H9 (cell line): ENCODE measurements at regions not wholly inside any gene's neighbourhood (a gene's known extent, or its start where the extent isn't known, plus 50 kb on each side); places are given as distances from the start of the nearest gene placed in this dataset.

Source experiments
- DNase-seq: peaks from one replicate; pipeline ENCODE4 v3.0.0-alpha.2; 2017
- H2AFZ ChIP-seq: one replicate; pipeline ENCODE4 v1.6.1; 2013; ENCODE audit warnings: mild to moderate bottlenecking, low read length, control low read depth, moderate library complexity
- H2AK5ac ChIP-seq: 2 replicates; pipeline ENCODE4 v1.6.1; 2013; ENCODE audit warnings: low read length, control low read depth, mixed read lengths; ENCODE audit not compliant: insufficient read length
- H2BK120ac ChIP-seq: one replicate; pipeline ENCODE4 v1.6.1; 2013; ENCODE audit warnings: low read depth, mild to moderate bottlenecking, low read length, control low read depth, inconsistent platforms; ENCODE audit not compliant: poor library complexity, severe bottlenecking
- H2BK12ac ChIP-seq: 2 replicates; pipeline ENCODE4 v1.6.1; 2013; ENCODE audit warnings: low read length, control low read depth, mixed read lengths, low read depth; ENCODE audit not compliant: insufficient read length
- H2BK15ac ChIP-seq: 2 replicates; pipeline ENCODE4 v1.6.1; 2013; ENCODE audit warnings: low read depth, low read length, control low read depth
- H2BK20ac ChIP-seq: one replicate; pipeline ENCODE4 v1.6.1; 2013; ENCODE audit warnings: low read depth, mild to moderate bottlenecking, low read length, control low read depth, inconsistent platforms; ENCODE audit not compliant: poor library complexity, severe bottlenecking
- H2BK5ac ChIP-seq: 2 replicates; pipeline ENCODE4 v1.6.1; 2013; ENCODE audit warnings: low read length, control low read depth, mixed read lengths; ENCODE audit not compliant: insufficient read length
- H3K14ac ChIP-seq: 2 replicates; pipeline ENCODE4 v1.6.1; 2013; ENCODE audit warnings: low read length, control low read depth; ENCODE audit not compliant: insufficient read depth
- H3K18ac ChIP-seq: 2 replicates; pipeline ENCODE4 v1.6.1; 2013; ENCODE audit warnings: low read depth, mild to moderate bottlenecking, mixed read lengths, low read length, control low read depth; ENCODE audit not compliant: insufficient read length
- H3K23ac ChIP-seq: 2 replicates; pipeline ENCODE4 v1.6.1; 2013; ENCODE audit warnings: low read length, control low read depth, mixed read lengths, low read depth; ENCODE audit not compliant: insufficient read length
- H3K23me2 ChIP-seq: 2 replicates; pipeline ENCODE4 v1.6.1; 2013; ENCODE audit warnings: low read depth, mild to moderate bottlenecking, mixed read lengths, low read length, control low read depth; ENCODE audit not compliant: insufficient read length, poor library complexity, severe bottlenecking
- H3K27ac ChIP-seq: 2 replicates; pipeline ENCODE4 v1.5.1; 2013; ENCODE audit warnings: low read length, control low read depth, mixed read lengths, low read depth; ENCODE audit not compliant: insufficient read length
- H3K27me3 ChIP-seq: 2 replicates; pipeline ENCODE4 v1.6.1; 2013; ENCODE audit warnings: low read length, control low read depth, inconsistent platforms; ENCODE audit not compliant: insufficient read depth
- H3K4ac ChIP-seq: 2 replicates; pipeline ENCODE4 v1.6.1; 2013; ENCODE audit warnings: low read depth, mild to moderate bottlenecking, control low read depth, inconsistent platforms, low read length, moderate library complexity
- H3K4me1 ChIP-seq: 2 replicates; pipeline ENCODE4 v1.6.1; 2013; ENCODE audit warnings: low read length, control low read depth, inconsistent platforms; ENCODE audit not compliant: insufficient read depth
- H3K4me2 ChIP-seq: 2 replicates; pipeline ENCODE4 v1.6.1; 2013; ENCODE audit warnings: low read length, control low read depth, mixed read lengths; ENCODE audit not compliant: insufficient read length, insufficient read depth
- H3K56ac ChIP-seq: 2 replicates; pipeline ENCODE4 v1.6.1; 2013; ENCODE audit warnings: low read depth, mild to moderate bottlenecking, mixed read lengths, low read length, control low read depth; ENCODE audit not compliant: insufficient read length
- H3K79me1 ChIP-seq: 2 replicates; pipeline ENCODE4 v1.6.1; 2013; ENCODE audit warnings: low read depth, mild to moderate bottlenecking, moderate library complexity, low read length, control low read depth, inconsistent platforms; ENCODE audit not compliant: insufficient read depth, poor library complexity, severe bottlenecking
- H3K79me2 ChIP-seq: 2 replicates; pipeline ENCODE4 v1.6.1; 2013; ENCODE audit warnings: low read length, control low read depth, inconsistent platforms; ENCODE audit not compliant: insufficient read depth
- H3K9ac ChIP-seq: 2 replicates; pipeline ENCODE4 v1.6.1; 2013; ENCODE audit warnings: low read length, control low read depth, mixed read lengths; ENCODE audit not compliant: insufficient read length; ENCODE audit errors: extremely low read depth
- H3K9me3 ChIP-seq: one replicate; pipeline ENCODE4 v1.6.1; 2013; ENCODE audit warnings: low read depth, low read length, inconsistent platforms; ENCODE audit not compliant: control insufficient read depth
- H3T11ph ChIP-seq: one replicate; pipeline ENCODE4 v1.6.1; 2013; ENCODE audit warnings: mild to moderate bottlenecking, low read length, control low read depth, inconsistent platforms
- H4K20me1 ChIP-seq: one replicate; pipeline ENCODE4 v1.6.1; 2013; ENCODE audit not compliant: control insufficient read depth, insufficient read length, insufficient read depth
- H4K5ac ChIP-seq: 2 replicates; pipeline ENCODE4 v1.6.1; 2013; ENCODE audit warnings: low read depth, mild to moderate bottlenecking, mixed read lengths, low read length, control low read depth; ENCODE audit not compliant: insufficient read length
- H4K8ac ChIP-seq: replicated peaks from 2 replicates; pipeline ENCODE4 v1.6.1; 2013; ENCODE audit warnings: low read length, control low read depth, mixed read lengths, low read depth; ENCODE audit not compliant: insufficient read length
- H4K91ac ChIP-seq: 2 replicates; pipeline ENCODE4 v1.6.1; 2013; ENCODE audit warnings: low read depth, mild to moderate bottlenecking, moderate library complexity, mixed read lengths, low read length, control low read depth; ENCODE audit not compliant: insufficient read length
- H3K27ac Mint-ChIP-seq, 3 experiments: 2 replicates in 2 of 3; 3 replicates in 1 of 3; pipeline ENCODE4 v1.8.0; 2020 to 2021; ENCODE audit warnings: mixed read lengths in 3 of 3, mild to moderate bottlenecking in 1 of 3, moderate library complexity in 1 of 3
- H3K27me3 Mint-ChIP-seq: 2 replicates; pipeline ENCODE4 v1.8.0; 2021; ENCODE audit warnings: low read depth, mild to moderate bottlenecking, moderate library complexity, mixed read lengths
- H3K36me3 Mint-ChIP-seq, 3 experiments: 2 replicates in 2 of 3; 3 replicates in 1 of 3; pipeline ENCODE4 v1.8.0; 2020 to 2021; ENCODE audit warnings: low read depth in 3 of 3, mixed read lengths in 3 of 3; ENCODE audit not compliant: insufficient read depth in 1 of 3
- H3K4me1 Mint-ChIP-seq, 2 experiments: 2 replicates each; pipeline ENCODE4 v1.8.0; 2020; ENCODE audit warnings: mixed read lengths in 2 of 2
- H3K4me3 Mint-ChIP-seq, 2 experiments: 2 replicates in 1 of 2; 3 replicates in 1 of 2; pipeline ENCODE4 v1.8.0; 2020 to 2021; ENCODE audit warnings: mild to moderate bottlenecking in 2 of 2, mixed read lengths in 2 of 2, moderate library complexity in 1 of 2
- H3K9me3 Mint-ChIP-seq, 2 experiments: 2 replicates in 1 of 2; 3 replicates in 1 of 2; pipeline ENCODE4 v1.8.0; 2020; ENCODE audit warnings: mild to moderate bottlenecking in 2 of 2, mixed read lengths in 2 of 2, moderate library complexity in 1 of 2
- CTCF ChIP-seq: fragments of 200-600 bp; sonication (generic); conservative IDR thresholded peaks from 3 replicates; pipeline ENCODE4 v1.8.0; 2021; ENCODE audit warnings: antibody characterized with exemption, mild to moderate bottlenecking
- WGBS: extraction: QIAGEN DNeasy Blood & Tissue Kit; methylation state at CpG from one replicate; pipeline ENCODE4 v1.1.7; 2013; ENCODE audit warnings: missing lambda C conversion rate, low lambda C conversion rate, mixed read lengths; ENCODE audit not compliant: insufficient read length; ENCODE audit errors: extremely low coverage; 5-methylcytosine and 5-hydroxymethylcytosine counted together

GRCh38 chr2:193336781-193337180, 1142.0 kb upstream of the TMEFF2 start:
- Histone ChIP-seq H2BK15ac (no peak overlapping the region), H2BK120ac (no peak overlapping the region), H3K79me2 (no peaks in the 10 kb centered on the region), H3K4ac (no peak overlapping the region), H3K79me1 (no peaks in the 10 kb centered on the region), H2BK12ac (no peak overlapping the region), H3K56ac (no peak overlapping the region), H2AFZ (no peak overlapping the region), H4K5ac (no peak overlapping the region), H3K4me1 (no peaks in the 10 kb centered on the region), H2BK5ac (no peak overlapping the region), H4K8ac (no peak overlapping the region), H3K4me2 (no peak overlapping the region), H3K14ac (no peak overlapping the region), H3K18ac (no peak overlapping the region), H3T11ph (no peak overlapping the region), H3K23ac (no peak overlapping the region), H2BK20ac (no peak overlapping the region), H3K23me2 (no peaks in the 10 kb centered on the region), H4K91ac (no peak overlapping the region), H3K27me3 (no peaks in the 10 kb centered on the region), H4K20me1 (no peaks in the 10 kb centered on the region), H2AK5ac (no peak overlapping the region), H3K9ac (no peak overlapping the region), H3K9me3 (no peaks in the 10 kb centered on the region), H3K27ac (no peak overlapping the region)
- no CpG with 5 or more reads among the region's 1 CpG for WGBS
- no peaks in the 10 kb centered on the region for H3K36me3 Mint-ChIP-seq
- no peak for DNase-seq
- no peaks in the 10 kb centered on the region for H3K4me1 Mint-ChIP-seq
- no peak for TF ChIP-seq CTCF
- no peaks in the 10 kb centered on the region for H3K27me3 Mint-ChIP-seq
- H3K27ac Mint-ChIP-seq, result no peak overlapping the region
- H3K4me3 Mint-ChIP-seq, result no peak overlapping the region
- H3K9me3 Mint-ChIP-seq, result no peaks in the 10 kb centered on the region
